ENCODE measurements at regions not wholly inside any gene's neighbourhood (a gene's known extent, or its start where the extent isn't known, plus 50 kb on each side); places are given as distances from the start of the nearest gene placed in this dataset.

DNA sequence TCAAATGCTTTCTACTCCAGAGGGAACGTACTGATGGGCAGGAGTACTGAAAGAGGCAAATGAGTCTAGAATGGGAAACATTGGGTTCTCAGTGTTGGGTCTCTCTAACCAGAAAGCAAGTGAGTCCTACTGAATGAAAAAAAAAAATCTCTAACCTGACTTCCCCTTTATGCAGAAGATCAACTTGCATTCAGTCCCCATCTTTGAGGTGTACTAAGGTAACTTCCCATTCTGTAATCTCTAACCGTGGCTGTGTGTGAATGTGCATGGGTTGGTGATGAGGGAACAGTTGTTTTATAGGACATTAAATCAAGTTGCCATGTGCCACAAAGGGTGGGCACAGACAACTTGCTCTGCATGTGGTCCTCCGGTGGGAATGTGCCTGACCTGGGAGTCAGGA is 264.6 kb upstream of the CLINT1 start:
- DNase-seq (ENCODE audit: low read depth in 2 of 2): no peak

DNA sequence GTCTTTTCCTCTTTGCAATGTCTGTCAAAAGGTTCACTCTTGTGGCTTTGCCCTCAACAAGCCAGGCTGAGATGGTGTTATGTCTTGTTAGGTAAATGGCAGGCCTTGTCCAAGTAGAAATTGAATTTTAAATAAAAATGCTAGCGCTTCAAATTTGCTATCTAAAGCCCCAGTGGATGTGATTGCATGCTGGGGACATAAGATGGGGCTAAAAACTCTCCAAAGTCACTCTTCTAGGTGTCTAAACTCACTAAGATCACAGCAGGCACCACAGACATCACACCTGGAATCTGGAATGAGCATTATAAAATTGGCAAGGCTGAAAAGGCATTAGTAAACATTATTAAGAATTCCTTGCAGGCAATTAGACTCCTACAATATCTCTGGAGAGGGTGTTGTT is 262.7 kb upstream of the CLINT1 start:
- DNase-seq (ENCODE audit: low read depth in 2 of 2): no peak

DNA sequence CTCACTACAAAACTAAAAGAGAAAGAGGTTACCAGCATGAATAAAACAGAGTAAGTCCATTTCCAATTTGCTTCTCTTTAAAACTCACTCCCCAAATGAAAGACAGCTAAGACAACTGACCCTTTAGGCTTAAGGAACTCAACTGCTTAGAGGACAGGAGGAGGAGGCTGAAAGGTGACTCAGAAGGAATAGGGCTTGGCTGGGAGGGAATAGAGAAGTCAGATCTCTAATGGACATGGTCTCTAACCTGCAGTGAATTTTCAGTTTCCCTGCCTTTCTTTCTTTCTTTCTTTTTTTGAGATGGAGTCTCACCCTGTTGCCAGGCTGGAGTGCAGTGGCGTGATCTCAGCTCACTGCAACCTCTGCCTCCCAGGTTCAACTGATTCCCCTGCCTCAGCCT is 261.8 kb upstream of the CLINT1 start:
- DNase-seq (ENCODE audit: low read depth in 2 of 2): no peak

DNA sequence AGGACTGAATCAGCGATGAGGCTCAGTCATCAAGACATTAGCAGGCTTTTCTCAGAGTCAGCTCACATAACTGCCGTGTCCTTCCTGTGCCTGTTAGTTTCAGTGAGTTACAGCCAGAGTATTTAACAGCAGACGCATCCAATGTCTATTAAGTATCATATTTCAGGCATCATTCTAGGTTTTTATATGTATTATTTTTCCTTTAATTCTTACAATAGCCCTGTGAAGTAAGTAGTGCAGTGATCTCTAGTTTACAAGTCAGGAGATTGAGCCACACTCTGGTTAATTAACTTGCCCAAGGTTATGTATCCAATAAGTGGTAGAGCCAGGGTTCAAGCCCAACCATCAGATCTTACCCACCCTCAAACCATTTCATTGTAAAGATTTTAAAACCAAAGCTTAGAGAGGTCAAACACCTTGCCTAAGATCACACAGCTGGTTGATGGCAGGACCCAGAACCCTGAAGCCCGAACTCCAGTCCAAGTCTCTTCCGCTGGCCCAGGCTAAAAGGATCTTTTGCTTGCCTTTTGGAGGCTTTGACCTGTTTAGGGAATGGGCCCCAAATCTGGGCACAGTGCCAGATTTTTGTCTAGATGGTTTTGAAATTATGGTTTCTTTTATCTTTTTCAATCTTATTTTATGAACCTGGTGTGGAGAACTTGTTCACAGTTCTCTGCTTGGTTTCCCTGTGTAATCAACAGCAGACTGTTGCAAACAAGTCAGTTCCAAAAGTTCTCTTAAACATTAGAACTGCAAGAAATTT is 261.2 kb upstream of the CLINT1 start:
- DNase-seq (ENCODE audit: low read depth in 2 of 2): no peak

DNA sequence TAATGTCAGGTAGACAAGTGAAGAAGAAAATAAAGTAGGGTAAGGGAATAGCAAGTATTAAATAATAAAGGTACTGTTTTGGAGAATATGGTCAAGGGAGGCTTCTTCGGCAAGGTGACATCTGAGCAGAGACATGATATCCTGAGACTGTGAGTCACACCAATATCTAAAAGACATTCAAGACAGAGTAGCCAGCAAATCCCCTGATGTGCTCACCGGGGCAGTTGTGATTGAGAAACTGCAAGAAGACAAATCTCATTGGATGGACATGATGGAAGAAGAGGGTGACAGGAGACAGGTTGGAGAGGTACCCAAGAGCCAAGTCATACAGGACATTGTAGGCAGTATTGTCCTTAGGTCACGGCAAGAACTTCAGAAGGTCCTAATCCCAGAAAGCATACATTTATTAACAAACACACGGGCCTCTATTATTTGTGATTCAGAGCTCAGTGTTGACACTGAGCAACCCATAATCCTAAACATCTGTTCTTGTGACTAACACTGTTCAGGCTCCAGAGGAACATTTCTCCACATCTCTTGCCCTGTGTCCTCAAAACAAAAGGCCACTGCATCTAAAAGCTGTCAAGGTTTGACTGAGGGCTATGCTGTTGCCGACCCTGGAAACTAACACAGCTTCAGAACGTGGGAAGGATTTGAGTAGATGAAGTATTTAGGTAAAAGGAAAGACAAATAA is 258.7 kb upstream of the CLINT1 start:
- no peak for DNase-seq (ENCODE audit: low read depth in 2 of 2)

DNA sequence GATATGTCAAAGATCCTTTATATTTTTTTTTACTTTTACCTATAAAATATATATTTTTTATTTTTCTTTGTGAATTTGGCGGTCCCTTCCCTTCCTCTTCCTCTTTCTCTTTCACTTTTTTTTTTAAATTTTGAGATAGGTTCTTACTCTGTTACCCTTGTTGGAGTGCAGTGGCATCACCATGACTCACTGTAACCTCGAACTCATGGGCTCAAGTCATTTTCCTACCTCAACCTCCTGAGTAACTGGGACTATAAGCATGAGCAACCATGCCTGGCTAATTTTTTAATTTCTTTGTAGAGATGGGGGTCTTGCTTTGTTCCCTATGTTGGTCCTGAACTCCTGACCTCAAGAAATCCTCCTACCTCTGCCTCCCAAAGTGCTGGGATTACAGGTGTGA is 258.0 kb upstream of the CLINT1 start:
- DNase-seq (ENCODE audit: low read depth in 2 of 2): no peak

DNA sequence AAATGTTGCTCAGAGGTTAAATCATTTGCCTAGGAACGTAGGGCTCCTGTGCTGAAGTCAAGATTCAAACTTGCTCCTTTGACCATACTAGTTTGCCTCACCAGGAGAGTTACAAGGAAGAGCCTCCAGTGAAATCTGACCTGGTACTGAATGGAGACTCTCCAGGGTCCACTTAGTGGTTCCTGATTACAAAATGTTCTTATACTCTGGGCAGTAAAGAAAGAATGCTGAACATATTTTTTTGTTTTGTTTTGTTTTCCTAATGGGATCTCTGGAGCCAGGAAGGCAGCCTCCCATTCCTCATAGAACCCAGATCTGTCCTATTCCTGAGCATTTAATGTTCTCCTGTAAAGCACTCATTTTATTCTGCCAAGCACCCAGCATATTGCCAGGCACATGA is 256.5 kb upstream of the CLINT1 start:
- DNase-seq (ENCODE audit: low read depth in 2 of 2): no peak

DNA sequence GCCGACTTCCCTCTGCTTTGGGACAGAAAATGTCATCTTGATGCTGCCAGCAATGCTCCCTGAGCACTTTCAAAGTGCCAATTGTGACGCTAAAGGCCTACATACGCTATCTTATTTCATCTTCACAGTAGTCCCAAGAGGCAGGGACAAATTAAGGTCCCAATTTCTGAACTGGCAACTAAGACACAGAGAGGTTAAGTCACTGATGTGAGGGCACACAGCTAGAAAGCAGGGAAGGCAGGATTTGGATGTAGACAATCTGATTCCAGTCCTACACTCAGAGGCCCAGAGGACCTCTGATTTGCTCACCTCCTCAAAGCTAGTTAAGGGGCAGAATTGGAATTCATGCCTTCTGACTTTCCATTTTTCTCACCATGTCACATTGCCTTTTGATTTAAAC is 249.2 kb upstream of the CLINT1 start:
- no peak for DNase-seq (ENCODE audit: low read depth in 2 of 2)

DNA sequence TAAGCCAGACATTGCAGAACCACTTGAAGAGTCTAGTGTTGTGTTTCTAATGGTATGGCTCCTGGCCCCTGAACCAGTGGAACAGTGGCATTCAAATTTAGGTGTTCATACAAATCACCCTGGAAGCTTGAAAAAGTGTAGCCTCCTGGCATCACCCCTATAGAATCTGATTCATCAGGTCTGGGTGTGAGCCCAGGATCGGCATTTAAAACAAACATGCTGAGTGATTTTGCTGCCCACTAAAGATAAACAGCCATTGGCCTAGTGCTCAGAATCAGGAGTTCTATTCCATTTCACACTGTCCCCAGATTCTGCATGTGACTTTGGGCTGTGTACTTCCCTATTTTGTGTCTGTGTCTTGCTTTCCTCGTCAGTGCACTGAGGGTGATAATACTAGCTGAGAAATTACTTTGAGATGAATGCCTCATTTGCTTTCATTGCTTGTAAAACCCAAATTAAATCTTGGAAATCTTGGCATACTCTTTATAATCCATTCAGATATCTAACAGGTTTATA is 241.5 kb upstream of the CLINT1 start:
- no peak for DNase-seq (ENCODE audit: low read depth in 2 of 2)

DNA sequence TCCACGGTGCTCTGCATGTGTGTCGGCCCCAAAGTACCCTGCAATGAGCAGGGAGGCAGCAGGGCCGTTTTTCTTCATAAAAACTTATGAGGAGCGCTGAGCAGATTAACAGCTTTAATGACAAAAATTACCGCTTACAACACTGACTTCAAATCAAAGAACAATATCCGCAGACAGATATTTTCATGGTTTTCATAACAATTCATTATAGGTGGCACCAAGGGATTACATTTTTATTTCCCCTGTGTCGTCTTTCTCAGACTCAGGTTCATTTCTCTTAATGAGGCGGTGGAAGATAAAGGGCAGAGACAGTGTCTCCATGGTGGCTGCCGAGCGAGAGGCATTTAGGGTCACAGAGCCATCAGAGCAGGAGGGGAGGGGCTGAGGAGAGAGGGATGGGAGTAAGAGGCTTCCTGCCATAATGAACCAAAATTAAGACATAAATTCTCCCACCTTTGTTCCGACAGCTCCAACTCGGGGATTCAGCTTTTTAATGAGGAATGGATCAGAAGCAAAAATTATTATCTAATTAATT is 240.7 kb upstream of the CLINT1 start:
- no peak for DNase-seq (ENCODE audit: low read depth in 2 of 2)

DNA sequence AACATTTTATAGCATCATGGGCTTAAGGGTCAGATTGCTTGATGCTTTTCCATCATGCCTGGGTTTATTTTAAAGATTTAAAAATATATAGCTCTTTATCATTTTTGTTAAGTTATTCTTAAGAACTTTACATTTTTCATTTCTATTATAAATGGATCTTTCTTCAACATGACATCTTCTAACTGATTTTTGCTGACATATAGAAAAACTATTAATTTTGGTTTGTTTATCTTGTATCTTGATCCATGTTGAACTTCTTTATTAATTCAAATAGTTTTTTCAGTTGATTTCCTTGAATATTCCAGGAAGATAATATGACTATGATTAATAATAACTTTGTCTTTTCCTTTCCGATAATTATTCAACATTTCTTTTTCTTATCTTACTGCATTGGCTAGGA is 237.9 kb upstream of the CLINT1 start:
- DNase-seq (ENCODE audit: low read depth in 2 of 2): no peak

DNA sequence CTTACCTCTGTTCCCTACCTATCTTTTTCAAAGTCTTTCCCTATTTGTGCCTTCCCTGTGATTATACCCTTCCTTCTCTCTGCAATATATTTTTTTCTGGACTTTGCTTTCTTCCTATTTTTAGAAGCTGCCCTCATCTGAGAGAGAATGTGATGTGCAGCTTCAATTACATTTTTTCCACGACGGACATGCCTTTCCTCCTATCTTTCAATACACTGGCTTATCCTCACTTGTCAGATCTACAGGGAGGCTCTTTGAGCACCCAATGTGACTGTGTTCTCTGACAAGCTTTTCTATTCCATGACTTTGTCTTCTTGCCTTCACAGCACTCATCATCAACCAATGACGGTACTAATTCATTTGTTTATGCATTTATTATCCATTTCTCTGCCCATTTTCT is 227.9 kb upstream of the CLINT1 start:
- DNase-seq (ENCODE audit: low read depth in 2 of 2): no peak

DNA sequence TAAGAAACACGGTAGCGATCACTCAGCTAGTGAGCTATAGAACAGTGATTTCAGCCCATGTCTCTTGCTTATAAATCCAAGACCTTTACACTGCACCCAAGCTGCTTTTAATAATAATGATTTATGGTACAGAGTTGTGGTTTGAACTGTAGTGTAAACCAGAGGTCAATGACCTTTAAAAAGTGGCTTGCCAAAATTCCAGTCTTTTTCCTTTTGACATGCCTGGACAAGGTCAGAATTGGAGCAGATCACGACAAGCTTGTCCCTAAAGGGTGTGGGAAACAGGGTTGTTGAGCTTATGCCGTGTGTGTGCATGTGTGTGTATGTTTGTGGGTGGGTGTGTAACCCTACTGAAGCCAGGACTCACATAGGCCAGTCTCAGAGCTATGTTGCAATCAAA is 225.3 kb upstream of the CLINT1 start:
- no peak for DNase-seq (ENCODE audit: low read depth in 2 of 2)

DNA sequence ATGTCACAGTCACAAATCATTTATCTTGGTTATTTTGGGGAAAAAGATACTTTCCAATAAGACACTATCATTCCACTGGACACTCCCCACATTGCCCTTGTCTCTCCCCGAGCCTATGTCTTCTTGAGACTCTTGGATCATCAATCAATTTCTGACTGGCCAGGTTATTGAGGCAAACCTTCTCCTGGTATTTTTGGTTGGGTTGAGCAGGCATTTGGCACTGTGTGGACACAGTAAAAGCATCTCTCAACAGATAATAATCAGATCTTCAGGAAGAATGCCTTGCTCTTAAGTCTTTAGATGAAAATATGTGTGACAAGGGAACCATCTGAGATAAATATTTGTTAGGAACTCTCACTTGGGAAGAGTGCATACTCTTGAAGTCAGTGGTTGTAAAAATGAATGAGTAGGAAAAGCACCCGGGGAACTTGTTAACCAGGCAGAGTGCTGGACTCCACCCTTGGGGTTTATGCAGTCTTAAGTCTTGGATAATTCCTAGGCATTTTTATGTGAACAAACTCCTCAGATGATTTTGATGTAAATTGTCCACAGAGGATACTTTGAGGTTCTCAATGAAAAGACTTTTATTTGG is 223.8 kb upstream of the CLINT1 start:
- no peak for DNase-seq (ENCODE audit: low read depth in 2 of 2)

DNA sequence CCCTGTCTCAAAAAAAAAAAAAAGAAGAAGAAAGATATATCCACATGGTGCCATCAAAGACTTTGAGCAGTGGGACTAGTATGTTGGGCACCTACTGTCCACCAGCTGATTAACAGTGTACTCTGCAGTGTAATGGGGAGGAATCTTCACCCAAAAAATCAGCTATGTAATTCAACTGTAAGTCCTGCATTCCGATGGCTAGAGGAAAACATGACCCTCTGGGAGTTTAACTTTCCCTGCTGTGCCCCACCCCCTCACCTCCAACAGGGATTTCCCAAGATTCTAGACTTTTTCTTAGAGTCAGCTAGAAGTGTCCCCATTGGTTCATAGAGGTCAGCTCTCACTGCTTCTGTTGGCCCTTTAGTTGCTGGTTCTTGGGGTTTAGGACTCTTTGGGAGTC is 221.2 kb upstream of the CLINT1 start:
- no peak for DNase-seq (ENCODE audit: low read depth in 2 of 2)

DNA sequence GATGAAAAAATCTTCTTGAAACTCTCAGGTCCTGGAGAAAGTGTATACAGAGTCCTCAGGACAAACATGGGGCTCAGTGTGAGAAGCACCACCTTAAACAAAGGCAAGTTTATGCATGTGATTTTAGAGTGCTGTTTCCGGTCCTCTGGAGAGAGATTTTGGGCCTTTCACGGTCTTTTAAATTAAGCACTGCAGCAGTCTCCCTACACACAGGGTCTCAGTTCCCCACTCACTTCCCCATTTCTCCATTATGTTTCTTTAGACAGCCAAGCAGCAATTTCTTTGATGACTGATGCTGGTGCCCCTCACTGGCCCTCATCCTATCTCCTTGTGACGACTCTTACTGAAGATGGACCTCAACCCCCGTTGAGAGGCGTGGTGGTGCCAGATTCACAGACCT is 220.2 kb upstream of the CLINT1 start:
- DNase-seq (ENCODE audit: low read depth in 2 of 2): no peak

DNA sequence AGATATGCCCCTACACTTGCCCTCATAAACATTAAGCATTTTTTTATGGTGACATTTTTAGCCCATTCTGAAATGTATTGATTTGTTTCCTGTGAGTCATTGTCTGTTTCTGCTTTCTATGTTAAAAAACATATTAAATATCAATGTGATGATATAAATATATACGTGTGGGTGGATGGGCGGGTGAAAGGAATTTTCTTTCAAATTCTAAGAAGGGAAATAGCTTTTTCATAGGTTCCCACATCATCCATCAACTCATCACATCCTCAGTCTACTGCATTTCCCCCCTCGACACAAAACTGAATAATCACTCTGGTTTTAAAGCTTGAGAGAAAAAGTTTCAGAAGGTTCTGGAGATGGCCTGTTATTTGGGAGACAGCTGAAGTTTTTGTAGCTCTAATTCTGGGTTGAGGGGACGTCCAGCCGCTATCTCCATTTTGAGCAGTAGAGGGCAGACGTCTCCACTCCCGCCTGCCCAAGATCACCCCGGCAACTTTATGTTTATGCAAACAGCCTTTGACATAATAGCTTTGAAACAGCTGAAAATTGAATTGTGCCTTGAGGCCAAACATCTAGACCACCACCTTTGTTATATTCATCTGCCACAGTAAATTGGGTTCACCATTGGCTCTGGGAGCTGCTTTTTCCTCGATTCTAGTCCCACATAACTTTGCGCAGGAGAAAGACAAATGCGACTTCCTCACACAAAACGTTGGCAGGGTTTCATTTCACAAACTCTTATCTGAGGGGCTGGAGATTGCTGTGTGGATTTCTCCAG is 216.2 kb upstream of the CLINT1 start:
- DNase-seq (ENCODE audit: low read depth in 2 of 2): peak in 1 of 2 donors; percentile 19

DNA sequence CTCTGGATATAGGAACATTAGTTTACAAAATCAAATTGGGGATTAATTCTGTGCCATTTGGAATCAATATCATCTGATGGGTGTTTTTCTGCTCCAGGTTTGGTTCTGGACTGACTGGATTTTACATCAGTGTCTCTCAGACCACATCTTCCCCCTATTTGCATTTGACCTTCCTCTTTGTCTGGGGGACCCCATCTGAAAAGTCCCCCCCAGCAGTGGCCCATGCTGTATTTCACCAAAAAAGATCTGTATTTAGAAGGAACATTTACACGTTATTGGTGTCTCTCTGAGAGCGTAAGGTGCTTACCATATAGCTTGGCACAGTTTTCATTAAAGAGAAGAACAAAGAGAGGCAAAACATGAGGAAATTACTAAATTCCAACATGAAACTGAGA is 215.6 kb upstream of the CLINT1 start:
- DNase-seq (ENCODE audit: low read depth in 2 of 2): no peak

DNA sequence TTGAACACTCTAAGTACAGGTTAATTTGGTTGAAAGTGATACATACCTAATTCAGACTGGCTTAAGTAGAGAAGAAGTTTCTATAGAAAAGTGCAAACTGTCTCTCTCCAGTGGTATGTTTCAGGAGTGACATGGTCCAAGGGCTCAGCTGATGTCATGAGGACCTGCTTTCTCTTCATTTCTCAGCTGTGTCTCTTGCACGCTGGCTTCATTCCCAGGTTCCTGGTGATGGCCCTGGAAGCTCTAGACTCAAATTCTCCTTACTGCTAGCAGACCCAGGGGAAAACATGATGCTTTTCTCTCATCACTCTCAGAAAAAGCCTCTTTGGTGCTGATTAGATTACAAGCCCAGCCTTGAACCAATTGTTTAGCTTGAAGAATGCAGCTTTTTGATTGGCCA is 211.9 kb upstream of the CLINT1 start:
- no peak for DNase-seq (ENCODE audit: low read depth in 2 of 2)

DNA sequence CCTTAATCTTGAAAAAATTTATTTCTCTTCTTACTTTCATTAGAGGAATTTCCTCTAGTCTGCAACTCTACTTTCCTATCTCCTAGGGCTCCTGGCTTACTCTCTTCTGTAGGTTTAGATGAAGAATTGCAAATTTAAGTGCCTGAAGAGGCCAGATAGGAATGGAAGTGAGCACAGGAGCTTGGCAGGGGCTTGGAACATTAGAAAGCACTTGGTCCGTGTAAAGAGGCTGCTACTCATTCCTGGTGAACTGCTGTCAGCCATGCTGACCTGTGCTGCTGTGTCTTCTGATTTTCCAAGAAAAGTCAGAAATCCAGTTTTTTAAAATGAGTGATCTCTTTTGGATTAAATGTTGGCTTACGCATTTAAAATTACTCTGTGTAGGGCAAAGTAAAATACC is 210.9 kb upstream of the CLINT1 start:
- DNase-seq (ENCODE audit: low read depth in 2 of 2): no peak

DNA sequence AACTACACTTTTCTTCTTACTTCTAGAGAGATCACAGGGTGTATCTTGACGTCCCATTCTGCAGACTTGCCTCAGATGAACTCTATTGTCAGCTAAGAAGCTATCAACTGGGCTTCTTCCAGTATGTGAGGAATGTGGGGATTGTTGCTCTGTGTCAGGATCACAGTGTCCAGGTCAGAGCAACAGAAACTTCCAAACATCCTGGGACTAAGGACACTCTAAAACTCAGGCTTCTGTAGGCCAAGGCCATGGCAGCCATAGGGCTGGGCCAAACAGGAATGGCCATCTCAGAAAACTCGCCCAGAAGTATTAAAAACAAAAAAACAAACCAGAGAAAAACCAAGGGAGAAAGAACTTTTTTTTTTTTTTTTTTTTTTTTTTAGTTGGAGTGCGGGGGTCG is 210.0 kb upstream of the CLINT1 start:
- no peak for DNase-seq (ENCODE audit: low read depth in 2 of 2)

DNA sequence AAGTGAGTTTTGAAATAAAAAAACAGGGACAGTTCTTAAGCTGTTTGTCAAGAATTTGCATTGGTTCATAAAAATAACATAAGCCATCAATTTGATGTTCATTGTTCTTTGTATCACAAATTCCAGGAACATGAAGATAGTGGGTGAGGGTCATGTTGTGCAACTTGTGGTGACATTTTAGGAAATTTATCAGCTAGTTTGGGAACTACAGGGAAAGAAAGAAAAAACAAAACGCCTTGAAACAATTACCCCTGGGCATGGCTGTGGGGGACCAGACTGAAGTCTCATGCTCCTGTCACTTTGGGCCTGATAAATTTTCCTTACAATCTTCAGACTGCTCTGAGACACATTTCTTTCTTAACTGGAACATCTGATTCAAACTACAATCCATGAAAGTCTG is 207.1 kb upstream of the CLINT1 start:
- DNase-seq (ENCODE audit: low read depth in 2 of 2): no peak

Data from stimulated activated CD8-positive, alpha-beta memory T cell treated with anti-CD3 and anti-CD28 coated beads, Interleukin-7, amount 100 ng/mL, for 1 hour (primary cell).